ENCODE measurements at regions not wholly inside any gene's neighbourhood (a gene's known extent, or its start where the extent isn't known, plus 50 kb on each side); places are given as distances from the start of the nearest gene placed in this dataset.

GRCh38 chr2:22800412-22800811, 584.6 kb upstream of the KLHL29 start:
- no peak for DNase-seq

- DNase-seq: no peak
Observed at GRCh38 chr2:22801071-22801470, 583.9 kb upstream of the KLHL29 start.

GRCh38 chr2:22801970-22802369, 583.0 kb upstream of the KLHL29 start:
- DNase-seq: no peak

GRCh38 chr2:22807872-22808271, 577.1 kb upstream of the KLHL29 start:
- no peak for DNase-seq

- DNase-seq: no peak
Observed at GRCh38 chr2:22810602-22811001, 574.4 kb upstream of the KLHL29 start.

GRCh38 chr2:22812065-22812680, 572.8 kb upstream of the KLHL29 start:
- no peak for DNase-seq

- peak; percentile 12 for DNase-seq
Observed at GRCh38 chr2:22817197-22817596, 567.8 kb upstream of the KLHL29 start.

GRCh38 chr2:22821458-22821857, 563.5 kb upstream of the KLHL29 start:
- DNase-seq: no peak

- DNase-seq: no peak
Observed at GRCh38 chr2:22822835-22823234, 562.1 kb upstream of the KLHL29 start.

GRCh38 chr2:22824618-22825017, 560.4 kb upstream of the KLHL29 start:
- DNase-seq: no peak

- DNase-seq: no peak
Observed at GRCh38 chr2:22826703-22827102, 558.3 kb upstream of the KLHL29 start.

GRCh38 chr2:22829791-22830190, 555.2 kb upstream of the KLHL29 start:
- DNase-seq: no peak

- DNase-seq: no peak
Observed at GRCh38 chr2:22832196-22832595, 552.8 kb upstream of the KLHL29 start.

GRCh38 chr2:22838461-22838860, 546.5 kb upstream of the KLHL29 start:
- no peak for DNase-seq

- no peak for DNase-seq
Observed at GRCh38 chr2:22842205-22842869, 542.6 kb upstream of the KLHL29 start.

GRCh38 chr2:22843919-22844537, 541.0 kb upstream of the KLHL29 start:
- no peak for DNase-seq

- DNase-seq: no peak
Observed at GRCh38 chr2:22850310-22850709, 534.7 kb upstream of the KLHL29 start.

- DNase-seq: no peak
Observed at GRCh38 chr2:22854588-22854987, 530.4 kb upstream of the KLHL29 start.

- no peak for DNase-seq
Observed at GRCh38 chr2:22855081-22855480, 529.9 kb upstream of the KLHL29 start.

GRCh38 chr2:22855761-22856184, 529.2 kb upstream of the KLHL29 start:
- no peak for DNase-seq

- no peak for DNase-seq
Observed at GRCh38 chr2:22867973-22868372, 517.0 kb upstream of the KLHL29 start.

GRCh38 chr2:22878121-22878520, 506.9 kb upstream of the KLHL29 start:
- DNase-seq: no peak

- no peak for DNase-seq
Observed at GRCh38 chr2:22879009-22879863, 505.7 kb upstream of the KLHL29 start.
